ENCODE measurements at regions not wholly inside any gene's neighbourhood (a gene's known extent, or its start where the extent isn't known, plus 50 kb on each side); places are given as distances from the start of the nearest gene placed in this dataset.
"Not testable (repeated sequence)": the region's sequence is repeated elsewhere in the genome, so short reads cannot be mapped to it uniquely, and the experiment has no call there.

DNA sequence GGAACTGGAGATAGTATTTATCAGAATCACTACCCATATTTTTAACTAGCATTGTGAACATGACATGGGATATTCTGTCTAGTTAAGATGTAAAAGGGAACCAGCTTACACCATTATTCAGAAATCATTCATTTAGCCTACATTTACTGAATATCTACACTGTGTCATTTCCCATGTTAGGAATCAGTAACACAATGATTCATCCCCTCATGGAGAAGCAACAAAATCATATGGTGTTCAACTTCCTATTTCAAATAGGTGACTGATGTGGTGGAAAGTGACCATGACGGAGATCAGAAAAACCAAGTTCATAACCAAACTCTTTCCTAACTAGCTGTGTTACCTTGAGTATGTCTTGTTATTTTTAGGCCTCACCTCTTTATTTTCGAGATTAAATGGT lies 550.0 kb upstream of the TUSC1 start:
- Histone ChIP-seq H3K4me1 (ENCODE audit: insufficient read depth, poor library complexity, severe bottlenecking) (no peaks in the 10 kb centered on the region), H3K4me3 (ENCODE audit: severe bottlenecking) (no peak overlapping the region), H3K27me3 (ENCODE audit: insufficient read depth, poor library complexity, severe bottlenecking) (no peaks in the 10 kb centered on the region), H3K27ac (ENCODE audit: poor library complexity, severe bottlenecking) (no peak overlapping the region), H3K36me3 (ENCODE audit: low read depth) (no peaks in the 10 kb centered on the region), H3K9me3 (ENCODE audit: severe bottlenecking) (no peaks in the 10 kb centered on the region)
- DNase-seq (ENCODE audit: low spot score) = no peak
- ATAC-seq (ENCODE audit: low read depth) = no peak
- TF ChIP-seq, protein P1, sequence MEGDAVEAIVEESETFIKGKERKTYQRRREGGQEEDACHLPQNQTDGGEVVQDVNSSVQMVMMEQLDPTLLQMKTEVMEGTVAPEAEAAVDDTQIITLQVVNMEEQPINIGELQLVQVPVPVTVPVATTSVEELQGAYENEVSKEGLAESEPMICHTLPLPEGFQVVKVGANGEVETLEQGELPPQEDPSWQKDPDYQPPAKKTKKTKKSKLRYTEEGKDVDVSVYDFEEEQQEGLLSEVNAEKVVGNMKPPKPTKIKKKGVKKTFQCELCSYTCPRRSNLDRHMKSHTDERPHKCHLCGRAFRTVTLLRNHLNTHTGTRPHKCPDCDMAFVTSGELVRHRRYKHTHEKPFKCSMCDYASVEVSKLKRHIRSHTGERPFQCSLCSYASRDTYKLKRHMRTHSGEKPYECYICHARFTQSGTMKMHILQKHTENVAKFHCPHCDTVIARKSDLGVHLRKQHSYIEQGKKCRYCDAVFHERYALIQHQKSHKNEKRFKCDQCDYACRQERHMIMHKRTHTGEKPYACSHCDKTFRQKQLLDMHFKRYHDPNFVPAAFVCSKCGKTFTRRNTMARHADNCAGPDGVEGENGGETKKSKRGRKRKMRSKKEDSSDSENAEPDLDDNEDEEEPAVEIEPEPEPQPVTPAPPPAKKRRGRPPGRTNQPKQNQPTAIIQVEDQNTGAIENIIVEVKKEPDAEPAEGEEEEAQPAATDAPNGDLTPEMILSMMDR (IDR thresholded peaks at IDR 0.05; ENCODE audit: poor library complexity, severe bottlenecking) = no peak

DNA sequence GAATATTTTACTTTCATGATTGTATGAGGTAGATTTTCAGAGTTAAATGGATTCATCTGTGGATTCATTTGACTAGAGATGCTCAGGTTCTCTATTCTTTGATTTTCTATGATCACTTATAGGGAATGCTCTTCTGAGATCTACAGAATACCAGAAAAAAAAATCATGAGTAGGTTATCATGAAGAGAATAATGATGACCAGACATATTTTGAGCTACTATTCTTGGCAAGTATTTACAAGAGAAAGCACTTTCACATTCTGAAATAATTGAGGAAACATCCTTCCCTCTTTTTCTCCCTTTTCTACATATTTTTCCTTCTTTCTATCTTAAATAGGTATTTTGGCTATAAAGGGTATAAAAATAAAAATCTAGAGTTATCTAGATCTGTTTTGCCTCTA lies 543.0 kb upstream of the TUSC1 start:
- no peaks in the 10 kb centered on the region for H3K4me1 ChIP-seq (ENCODE audit: insufficient read depth, poor library complexity, severe bottlenecking)
- no peaks in the 10 kb centered on the region for H3K36me3 ChIP-seq (ENCODE audit: low read depth)
- H3K27ac ChIP-seq (ENCODE audit: poor library complexity, severe bottlenecking) = no peak overlapping the region
- H3K9me3 ChIP-seq (ENCODE audit: severe bottlenecking) = no peaks in the 10 kb centered on the region
- DNase-seq (ENCODE audit: low spot score) (no peak), ATAC-seq (ENCODE audit: low read depth) (no peak)
- TF ChIP-seq, protein P1 (IDR thresholded peaks at IDR 0.05; ENCODE audit: poor library complexity, severe bottlenecking) = no peak
- no peaks in the 10 kb centered on the region for H3K27me3 ChIP-seq (ENCODE audit: insufficient read depth, poor library complexity, severe bottlenecking)
- no peak overlapping the region for H3K4me3 ChIP-seq (ENCODE audit: severe bottlenecking)

DNA sequence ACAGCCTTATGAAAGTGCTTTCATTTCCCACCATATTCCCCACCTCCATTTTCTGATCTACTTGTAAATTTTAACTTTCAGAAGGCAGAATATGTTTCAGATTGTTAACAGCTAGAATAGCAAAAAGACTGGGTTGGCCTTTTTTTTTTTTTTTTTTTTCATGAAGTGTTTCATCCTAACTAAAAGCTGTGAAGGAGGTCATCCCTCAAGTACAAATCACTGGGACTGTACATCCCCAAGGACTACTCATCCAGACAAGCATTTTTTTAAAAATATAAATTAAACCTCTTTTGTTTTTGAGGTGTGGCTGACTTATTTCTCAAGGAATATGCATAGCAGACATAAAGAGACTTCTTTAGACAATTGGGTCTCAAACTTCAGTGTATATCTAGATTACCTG lies 542.1 kb upstream of the TUSC1 start:
- H3K4me1 ChIP-seq (ENCODE audit: insufficient read depth, poor library complexity, severe bottlenecking) = no peaks in the 10 kb centered on the region
- no peaks in the 10 kb centered on the region for H3K27me3 ChIP-seq (ENCODE audit: insufficient read depth, poor library complexity, severe bottlenecking)
- no peak overlapping the region for H3K4me3 ChIP-seq (ENCODE audit: severe bottlenecking)
- DNase-seq (ENCODE audit: low spot score) (no peak), ATAC-seq (ENCODE audit: low read depth) (no peak)
- TF ChIP-seq, protein P1 (IDR thresholded peaks at IDR 0.05; ENCODE audit: poor library complexity, severe bottlenecking) = no peak
- H3K27ac ChIP-seq (ENCODE audit: poor library complexity, severe bottlenecking) = no peak overlapping the region
- no peaks in the 10 kb centered on the region for H3K9me3 ChIP-seq (ENCODE audit: severe bottlenecking)
- no peaks in the 10 kb centered on the region for H3K36me3 ChIP-seq (ENCODE audit: low read depth)

DNA sequence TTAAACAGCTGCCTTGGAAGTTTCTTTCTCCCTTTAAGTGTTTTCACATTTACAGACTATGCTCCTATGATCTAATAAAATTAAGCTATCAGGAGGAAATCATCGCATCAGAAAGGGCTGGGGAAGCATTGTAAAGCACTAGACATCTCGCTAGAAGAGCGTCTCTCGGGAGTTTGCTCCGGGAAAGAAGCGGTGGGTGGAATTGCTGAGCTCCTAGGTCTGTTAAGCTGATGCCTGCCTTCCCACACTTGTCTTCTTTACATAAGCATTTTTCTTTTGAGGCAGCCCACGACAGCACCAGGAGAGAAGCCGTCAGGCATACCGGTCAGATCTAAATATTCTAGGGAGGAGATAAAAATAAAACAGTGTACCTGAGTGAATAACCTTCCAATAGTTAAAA lies 541.7 kb upstream of the TUSC1 start:
- no peak overlapping the region for H3K4me3 ChIP-seq (ENCODE audit: severe bottlenecking)
- no peaks in the 10 kb centered on the region for H3K36me3 ChIP-seq (ENCODE audit: low read depth)
- TF ChIP-seq, protein P1 (IDR thresholded peaks at IDR 0.05; ENCODE audit: poor library complexity, severe bottlenecking) = no peak
- DNase-seq (ENCODE audit: low spot score) = no peak
- no peaks in the 10 kb centered on the region for H3K4me1 ChIP-seq (ENCODE audit: insufficient read depth, poor library complexity, severe bottlenecking)
- H3K27ac ChIP-seq (ENCODE audit: poor library complexity, severe bottlenecking) = no peak overlapping the region
- H3K27me3 ChIP-seq (ENCODE audit: insufficient read depth, poor library complexity, severe bottlenecking) = no peaks in the 10 kb centered on the region
- H3K9me3 ChIP-seq (ENCODE audit: severe bottlenecking) = no peaks in the 10 kb centered on the region
- ATAC-seq (ENCODE audit: low read depth) = no peak

DNA sequence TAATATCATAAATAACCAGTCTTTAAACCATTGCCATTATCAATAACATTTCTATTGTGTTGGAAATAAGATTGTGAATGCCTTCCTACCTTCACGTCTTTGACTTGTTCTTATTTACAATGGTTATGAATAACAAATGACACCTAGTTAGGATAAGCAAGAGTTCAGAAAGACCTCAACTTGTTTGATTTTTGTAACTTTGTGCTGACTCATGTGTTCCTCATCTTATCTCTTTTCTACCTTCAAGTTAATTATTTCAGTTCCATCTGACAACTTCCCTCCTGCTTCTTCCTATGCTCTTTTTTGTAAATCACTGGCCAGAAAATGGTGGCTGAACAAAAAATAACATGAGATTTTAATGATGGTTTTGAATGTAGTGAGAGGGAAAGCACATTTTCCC lies 538.5 kb upstream of the TUSC1 start:
- no peak overlapping the region for H3K27ac ChIP-seq (ENCODE audit: poor library complexity, severe bottlenecking)
- TF ChIP-seq, protein P1 (IDR thresholded peaks at IDR 0.05; ENCODE audit: poor library complexity, severe bottlenecking) = no peak
- no peak for ATAC-seq (ENCODE audit: low read depth)

DNA sequence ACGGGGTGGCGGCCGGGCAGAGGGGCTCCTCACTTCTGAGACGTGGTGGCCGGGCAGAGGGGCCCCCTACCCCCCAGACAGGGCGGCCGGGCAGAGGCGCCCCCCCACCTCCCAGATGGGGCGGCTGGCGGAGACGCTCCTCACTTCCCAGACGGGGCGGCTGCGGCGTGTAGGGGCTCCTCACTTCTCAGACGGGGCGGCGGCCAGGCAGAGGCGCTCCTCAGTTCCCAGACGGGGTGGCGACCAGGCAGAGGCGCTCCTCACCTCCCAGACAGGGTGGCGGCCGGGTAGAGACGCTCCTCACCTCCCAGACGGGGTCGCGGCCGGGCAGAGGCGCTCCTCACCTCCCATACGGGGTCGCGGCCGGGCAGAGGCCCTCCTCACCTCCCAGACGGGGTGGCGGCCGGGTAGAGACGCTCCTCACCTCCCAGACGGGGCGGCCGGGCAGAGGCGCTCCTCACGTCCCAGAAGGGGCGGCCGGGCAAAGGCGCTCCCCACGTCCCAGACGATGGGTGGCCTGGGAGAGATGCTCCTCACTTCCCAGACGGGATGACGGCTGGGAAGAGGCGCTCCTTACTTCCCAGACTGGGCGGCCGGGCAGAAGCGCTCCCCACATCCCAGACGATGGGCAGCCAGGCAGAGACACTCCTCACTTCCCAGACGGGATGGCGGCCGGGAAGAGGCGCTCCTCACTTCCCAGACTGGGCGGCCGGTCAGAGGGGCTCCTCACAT lies 536.6 kb upstream of the TUSC1 start:
- not testable (repeated sequence) for H3K4me1 ChIP-seq (ENCODE audit: insufficient read depth, poor library complexity, severe bottlenecking); H3K27me3 ChIP-seq (ENCODE audit: insufficient read depth, poor library complexity, severe bottlenecking); ATAC-seq (ENCODE audit: low read depth); H3K27ac ChIP-seq (ENCODE audit: poor library complexity, severe bottlenecking); H3K36me3 ChIP-seq (ENCODE audit: low read depth); H3K4me3 ChIP-seq (ENCODE audit: severe bottlenecking); H3K9me3 ChIP-seq (ENCODE audit: severe bottlenecking)
- peak; percentile 48 for DNase-seq (ENCODE audit: low spot score)

More for the DNA sequence above, 538.5 kb upstream of the TUSC1 start:
- no peaks in the 10 kb centered on the region for H3K9me3 ChIP-seq (ENCODE audit: severe bottlenecking)
- no peaks in the 10 kb centered on the region for H3K36me3 ChIP-seq (ENCODE audit: low read depth)
- no peaks in the 10 kb centered on the region for H3K4me1 ChIP-seq (ENCODE audit: insufficient read depth, poor library complexity, severe bottlenecking)
- no peak overlapping the region for H3K4me3 ChIP-seq (ENCODE audit: severe bottlenecking)
- no peak for DNase-seq (ENCODE audit: low spot score)
- no peaks in the 10 kb centered on the region for H3K27me3 ChIP-seq (ENCODE audit: insufficient read depth, poor library complexity, severe bottlenecking)

Data from RWPE2 (cell line).